Heart right ventricle (tissue), 16 donors: ENCODE measurements at regions not wholly inside any gene's neighbourhood (a gene's known extent, or its start where the extent isn't known, plus 50 kb on each side); places are given as distances from the start of the nearest gene placed in this dataset.

Experiments
- ATAC-seq, 8 donors: fragments of 200-7000 bp; cut with Tn5 transposase; one replicate each; pipeline ENCODE4 v1.9.1; 2020; ENCODE audit warnings: mild to moderate bottlenecking in 8 of 8, moderate library complexity in 8 of 8, moderate number of reproducible peaks in 1 of 8
- DNase-seq, 2 donors: peaks; one replicate each; pipeline ENCODE4 v3.0.0-alpha.2; 2020
- H3K27ac ChIP-seq, 10 donors: fragments of 200-600 bp; sonication (generic) in 2 of 10; one replicate each; pipeline versions ENCODE4 v1.5.0 to v1.8.0; 2020 to 2022; ENCODE audit warnings: mild to moderate bottlenecking in 3 of 10
- H3K27me3 ChIP-seq, 7 donors: fragments of 200-600 bp; one replicate each; pipeline ENCODE4 v1.8.0; 2021 to 2022; ENCODE audit warnings: mild to moderate bottlenecking in 2 of 7
- H3K36me3 ChIP-seq, 9 donors: fragments of 200-600 bp; sonication (generic) in 1 of 9; one replicate each; pipeline versions ENCODE4 v1.5.0 to v1.8.0; 2020 to 2022; ENCODE audit warnings: mild to moderate bottlenecking in 2 of 9
- H3K4me1 ChIP-seq, 9 donors: fragments of 200-600 bp; sonication (generic) in 1 of 9; one replicate each; pipeline versions ENCODE4 v1.5.0 to v1.8.0; 2020 to 2022; ENCODE audit warnings: mild to moderate bottlenecking in 4 of 9
- H3K4me3 ChIP-seq, 10 donors: fragments of 200-600 bp; sonication (generic) in 2 of 10; one replicate each; pipeline versions ENCODE4 v1.5.0 to v1.8.0; 2020 to 2022; ENCODE audit warnings: mild to moderate bottlenecking in 7 of 10, moderate library complexity in 2 of 10
- H3K9me3 ChIP-seq, 11 donors: fragments of 200-600 bp in 10 of 11; sonication (generic) in 2 of 11; one replicate each; pipeline versions ENCODE4 v1.5.0 to v1.8.0; 2013 to 2022; ENCODE audit warnings: mild to moderate bottlenecking in 2 of 11, control low read depth in 1 of 11, moderate library complexity in 1 of 11
- WGBS, 2 donors: extraction: QIAGEN DNeasy Blood & Tissue Kit; methylation state at CpG; one replicate each; pipeline ENCODE4 v1.1.7; 2013; ENCODE audit warnings: inconsistent platforms in 1 of 2; 5-methylcytosine and 5-hydroxymethylcytosine counted together
- intact Hi-C, 10 donors: fragments of 100-400 bp; cut with DNase I; formaldehyde crosslinking; loops; one replicate each; pipeline versions ENCODE4 v1.11.1 to v1.14.2; 2022
- TF ChIP-seq, protein P1 (sequence below), 9 donors: fragments of 200-600 bp; sonication (generic) in 2 of 9; IDR thresholded peaks; one replicate each; pipeline versions ENCODE4 v1.5.0 to v1.8.0; 2021 to 2022; ENCODE audit warnings: antibody characterized with exemption in 9 of 9, mild to moderate bottlenecking in 5 of 9, moderate library complexity in 1 of 9
- donor health status: Arrhythmogenic right ventricular cardiomyopathy.
- donor health status: ischemic (EF 13 %, LVEDD 7.1; RV severe dilation, severe dysfunction).
- donor health status: healthy with polysubstance abuse.
- donor health status: DM: no; HTN: yes; CAD: no.
- donor health status: DM: no; HTN: no; CAD: no.
- donor health status: ischemic (EF 25% LVEDD 6.9; RV normal size, moderate dysfunction).
- donor health status: ischemic (EF 25% LVEDD 5.7; RV mildly dilated, moderate dysfunction).
- donor health status: healthy.
- donor health status: DM: yes; HTN: yes; CAD: no.
- donor health status: Ischemic cardiomyopathy.
- donor health status: ischemic (EF 35%, LVEDD 5.7; RV mildly dilated, moderate dysfunction).
- donor health status: nonischemic (EF 11% LVEDD 7.7; RV severe dilation, severe dysfunction).
- donor health status: DM: yes; HTN: yes; CAD: no.
- donor health status: PGD.
- donor health status: ischemic (EF 29% LVEDD 5.4; RV normal size, mild dysfunction).
- donor health status: nonischemic (EF 23%, LVEDD 6.1; RV moderate dilation, normal function).

DNA sequence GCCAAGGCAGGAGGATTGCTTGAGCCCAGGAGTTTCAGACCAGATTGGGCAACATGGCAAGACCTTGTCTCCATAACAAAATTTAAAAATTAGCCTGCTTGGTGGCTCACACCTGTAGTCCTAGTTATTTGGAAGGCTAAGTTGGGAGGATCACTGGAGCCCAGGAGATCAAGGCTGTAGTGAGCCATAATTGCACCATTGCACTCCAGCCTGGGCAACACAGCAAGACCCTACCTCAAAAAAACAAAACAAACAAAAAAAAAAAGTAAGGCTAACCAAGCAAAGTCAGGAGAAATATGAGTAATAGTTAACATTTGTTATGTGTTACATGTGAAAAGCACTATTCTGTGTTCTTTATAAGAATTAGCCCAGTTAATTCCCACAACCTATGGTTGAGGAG is 74.7 kb downstream of the FOXB2 start:
- Histone ChIP-seq H3K4me3 (no peak overlapping the region), H3K27ac (no peak overlapping the region), H3K36me3 (no peaks in the 10 kb centered on the region), H3K27me3 (peaks cover 0 to 25% (median 3%) of the 10 kb centered on the region in 7 donors), H3K9me3 (no peaks in the 10 kb centered on the region), H3K4me1 (no peaks in the 10 kb centered on the region)
- no peak for ATAC-seq
- TF ChIP-seq, protein P1, sequence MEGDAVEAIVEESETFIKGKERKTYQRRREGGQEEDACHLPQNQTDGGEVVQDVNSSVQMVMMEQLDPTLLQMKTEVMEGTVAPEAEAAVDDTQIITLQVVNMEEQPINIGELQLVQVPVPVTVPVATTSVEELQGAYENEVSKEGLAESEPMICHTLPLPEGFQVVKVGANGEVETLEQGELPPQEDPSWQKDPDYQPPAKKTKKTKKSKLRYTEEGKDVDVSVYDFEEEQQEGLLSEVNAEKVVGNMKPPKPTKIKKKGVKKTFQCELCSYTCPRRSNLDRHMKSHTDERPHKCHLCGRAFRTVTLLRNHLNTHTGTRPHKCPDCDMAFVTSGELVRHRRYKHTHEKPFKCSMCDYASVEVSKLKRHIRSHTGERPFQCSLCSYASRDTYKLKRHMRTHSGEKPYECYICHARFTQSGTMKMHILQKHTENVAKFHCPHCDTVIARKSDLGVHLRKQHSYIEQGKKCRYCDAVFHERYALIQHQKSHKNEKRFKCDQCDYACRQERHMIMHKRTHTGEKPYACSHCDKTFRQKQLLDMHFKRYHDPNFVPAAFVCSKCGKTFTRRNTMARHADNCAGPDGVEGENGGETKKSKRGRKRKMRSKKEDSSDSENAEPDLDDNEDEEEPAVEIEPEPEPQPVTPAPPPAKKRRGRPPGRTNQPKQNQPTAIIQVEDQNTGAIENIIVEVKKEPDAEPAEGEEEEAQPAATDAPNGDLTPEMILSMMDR (IDR thresholded peaks at IDR 0.05): no peak
- DNase-seq: no peak
- intact Hi-C loops: loop anchor here in 1 of 10 donors (10.0 kb wide), 1 partner anchor 59 kb away; no protein-coding TSS in a partner anchor

DNA sequence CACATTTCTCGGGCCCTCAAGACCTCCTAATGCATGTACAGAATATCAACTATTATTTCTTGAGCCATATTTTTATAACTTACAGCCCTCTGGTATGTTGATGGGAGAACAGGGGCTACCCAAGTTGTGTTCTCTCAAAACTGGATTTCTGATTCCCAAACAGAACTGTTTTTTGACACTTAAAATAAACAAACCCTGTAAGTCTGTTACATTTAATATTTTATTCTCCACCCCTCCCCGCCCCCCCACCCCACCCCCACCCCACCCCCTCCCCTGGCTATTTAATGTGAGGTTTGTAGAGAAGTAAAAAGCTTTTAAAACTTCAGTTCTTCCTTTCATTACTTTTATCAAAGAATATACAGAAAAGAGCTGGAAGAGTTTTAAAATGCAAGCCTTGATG is 77.9 kb downstream of the FOXB2 start:
- Histone ChIP-seq H3K36me3 (no peaks in the 10 kb centered on the region), H3K4me3 (no peak overlapping the region), H3K4me1 (no peaks in the 10 kb centered on the region), H3K27me3 (peaks cover 0 to 22% (median 0%) of the 10 kb centered on the region in 7 donors), H3K27ac (no peak overlapping the region), H3K9me3 (no peaks in the 10 kb centered on the region)
- 31 to 43% methylated on average over 2 of the region's 2 CpGs for WGBS, 2 donors
- no peak for ATAC-seq
- TF ChIP-seq, protein P1 (IDR thresholded peaks at IDR 0.05): no peak
- no peak for DNase-seq
- intact Hi-C loops: loop anchor here in 1 of 10 donors (10.0 kb wide), 1 partner anchor 63 kb away; no protein-coding TSS in a partner anchor

DNA sequence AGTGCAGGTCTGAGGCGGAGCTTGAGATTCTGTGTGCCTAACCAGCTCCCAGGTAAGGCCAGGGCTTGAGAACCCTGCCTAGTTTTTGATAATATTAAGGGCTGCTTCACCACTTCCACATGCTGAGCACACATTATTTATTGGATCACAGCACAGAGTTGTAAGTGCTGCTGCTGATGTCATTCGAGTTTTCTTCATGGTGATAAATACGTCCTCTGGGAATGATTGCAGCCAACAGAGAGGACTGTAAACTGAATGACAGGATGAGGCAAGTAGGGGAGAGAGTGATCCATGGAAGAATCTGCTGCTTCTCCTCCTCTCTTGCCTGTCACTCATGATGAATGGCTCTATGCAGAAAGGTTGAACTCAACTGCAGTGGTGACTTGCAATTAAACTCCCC is 77.9 kb upstream of the VPS13A start:
- no peak for DNase-seq
- Histone ChIP-seq H3K27ac (no peak overlapping the region), H3K4me1 (no peaks in the 10 kb centered on the region), H3K9me3 (peaks cover 0 to 10% (median 0%) of the 10 kb centered on the region in 11 donors), H3K27me3 (peaks cover 0 to 22% (median 0%) of the 10 kb centered on the region in 7 donors), H3K36me3 (no peaks in the 10 kb centered on the region), H3K4me3 (no peak overlapping the region)
- no peak for ATAC-seq
- intact Hi-C loops: loop anchor here in 1 of 10 donors (10.0 kb wide), 1 partner anchor 65 kb away; no protein-coding TSS in a partner anchor
- WGBS, 2 donors: 51 to 56% methylated on average over 3 of the region's 3 CpGs
- TF ChIP-seq, protein P1 (IDR thresholded peaks at IDR 0.05): no peak

DNA sequence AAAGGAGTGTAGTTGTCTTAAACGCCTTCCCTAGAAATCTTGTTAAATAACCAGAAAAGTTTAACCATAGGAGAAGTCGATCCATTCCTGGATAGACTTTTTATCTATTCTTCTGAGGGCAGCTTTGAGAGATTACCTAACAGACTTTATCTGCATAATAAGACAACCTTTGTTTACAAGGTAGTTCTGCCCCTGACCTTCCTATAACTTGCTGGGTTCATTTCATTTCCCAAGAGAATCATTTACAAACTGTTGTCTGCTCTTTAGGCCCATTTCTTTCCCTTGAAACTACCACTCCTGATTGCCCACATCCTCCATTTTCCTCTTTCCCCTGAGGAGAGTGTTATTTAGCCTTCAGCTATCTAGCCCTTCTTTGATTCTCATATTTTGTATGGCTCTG is 65.9 kb upstream of the VPS13A start:
- WGBS, 2 donors: 71 to 79% methylated on average over 2 of the region's 2 CpGs
- intact Hi-C loops: no loop called here
- Histone ChIP-seq H3K4me1 (no peaks in the 10 kb centered on the region), H3K4me3 (no peak overlapping the region), H3K9me3 (peaks cover 0 to under 1% (median 0%) of the 10 kb centered on the region in 11 donors), H3K27ac (no peak overlapping the region), H3K36me3 (no peaks in the 10 kb centered on the region), H3K27me3 (peaks cover 0 to 13% (median 0%) of the 10 kb centered on the region in 7 donors)
- ATAC-seq: no peak
- TF ChIP-seq, protein P1 (IDR thresholded peaks at IDR 0.05): no peak
- DNase-seq: no peak
